ENCODE measurements at regions not wholly inside any gene's neighbourhood (a gene's known extent, or its start where the extent isn't known, plus 50 kb on each side); places are given as distances from the start of the nearest gene placed in this dataset.

DNA sequence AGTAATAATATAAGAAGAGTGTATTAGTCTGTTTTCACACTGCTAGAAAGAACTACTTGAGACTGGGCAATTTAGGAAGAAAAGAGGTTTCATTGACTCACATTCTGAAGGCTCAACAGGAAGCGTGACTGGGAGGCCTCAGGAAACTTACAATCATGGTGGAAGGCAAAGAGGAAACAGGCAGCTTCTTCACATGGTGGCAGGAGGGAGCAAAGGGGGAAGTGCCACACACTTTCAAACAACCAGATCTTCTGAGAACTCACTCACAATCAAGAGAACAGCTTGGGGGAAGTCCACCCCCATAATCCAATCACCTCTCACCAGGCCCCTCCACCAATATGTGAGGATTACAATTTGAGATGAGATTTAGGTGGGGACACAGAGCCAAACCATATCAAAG, 212.5 kb upstream of the HDAC9 start:
- TF ChIP-seq POLR2A (IDR thresholded peaks at IDR 0.05; ENCODE audit: low read length) (no peak), GATA1 (IDR thresholded peaks at IDR 0.05; ENCODE audit: low read depth, low read length) (no peak)

Data from erythroblast (primary cell).